ENCODE measurements at regions not wholly inside any gene's neighbourhood (a gene's known extent, or its start where the extent isn't known, plus 50 kb on each side); places are given as distances from the start of the nearest gene placed in this dataset.

DNA sequence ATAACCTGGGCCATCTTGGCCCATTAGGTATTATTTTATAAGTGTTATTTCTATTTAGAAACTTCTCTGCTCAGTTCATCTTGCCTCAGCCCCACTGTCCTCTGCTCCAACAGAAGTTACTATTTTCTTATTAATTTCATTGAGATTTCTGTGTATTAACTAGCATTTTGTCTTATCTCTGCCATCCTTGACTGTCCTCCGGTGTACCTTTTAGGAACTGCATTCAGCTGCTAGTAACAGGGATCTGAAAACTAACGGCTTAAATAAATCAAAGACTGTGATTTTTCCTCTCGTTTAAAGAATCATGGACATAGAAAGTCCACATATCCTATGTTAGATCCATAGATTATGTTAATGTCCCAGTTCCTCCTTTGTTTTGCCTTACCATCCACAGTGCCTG, 382.5 kb downstream of the MATN1 start:
- TF ChIP-seq FOXP2 (optimal IDR thresholded peaks at IDR 0.05; ENCODE audit: borderline replicate concordance, extremely low read depth, extremely low read length, insufficient read depth) (no peak), TAF1 (IDR thresholded peaks at IDR 0.05; ENCODE audit: borderline replicate concordance, insufficient read depth, low read length) (no peak), SIN3A (IDR thresholded peaks at IDR 0.05; ENCODE audit: borderline replicate concordance, insufficient read depth, low read length) (no peak), POLR2AphosphoS5 (IDR thresholded peaks at IDR 0.05; ENCODE audit: low read depth, low read length) (no peak)
- TF ChIP-seq, protein P1, sequence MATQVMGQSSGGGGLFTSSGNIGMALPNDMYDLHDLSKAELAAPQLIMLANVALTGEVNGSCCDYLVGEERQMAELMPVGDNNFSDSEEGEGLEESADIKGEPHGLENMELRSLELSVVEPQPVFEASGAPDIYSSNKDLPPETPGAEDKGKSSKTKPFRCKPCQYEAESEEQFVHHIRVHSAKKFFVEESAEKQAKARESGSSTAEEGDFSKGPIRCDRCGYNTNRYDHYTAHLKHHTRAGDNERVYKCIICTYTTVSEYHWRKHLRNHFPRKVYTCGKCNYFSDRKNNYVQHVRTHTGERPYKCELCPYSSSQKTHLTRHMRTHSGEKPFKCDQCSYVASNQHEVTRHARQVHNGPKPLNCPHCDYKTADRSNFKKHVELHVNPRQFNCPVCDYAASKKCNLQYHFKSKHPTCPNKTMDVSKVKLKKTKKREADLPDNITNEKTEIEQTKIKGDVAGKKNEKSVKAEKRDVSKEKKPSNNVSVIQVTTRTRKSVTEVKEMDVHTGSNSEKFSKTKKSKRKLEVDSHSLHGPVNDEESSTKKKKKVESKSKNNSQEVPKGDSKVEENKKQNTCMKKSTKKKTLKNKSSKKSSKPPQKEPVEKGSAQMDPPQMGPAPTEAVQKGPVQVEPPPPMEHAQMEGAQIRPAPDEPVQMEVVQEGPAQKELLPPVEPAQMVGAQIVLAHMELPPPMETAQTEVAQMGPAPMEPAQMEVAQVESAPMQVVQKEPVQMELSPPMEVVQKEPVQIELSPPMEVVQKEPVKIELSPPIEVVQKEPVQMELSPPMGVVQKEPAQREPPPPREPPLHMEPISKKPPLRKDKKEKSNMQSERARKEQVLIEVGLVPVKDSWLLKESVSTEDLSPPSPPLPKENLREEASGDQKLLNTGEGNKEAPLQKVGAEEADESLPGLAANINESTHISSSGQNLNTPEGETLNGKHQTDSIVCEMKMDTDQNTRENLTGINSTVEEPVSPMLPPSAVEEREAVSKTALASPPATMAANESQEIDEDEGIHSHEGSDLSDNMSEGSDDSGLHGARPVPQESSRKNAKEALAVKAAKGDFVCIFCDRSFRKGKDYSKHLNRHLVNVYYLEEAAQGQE (IDR thresholded peaks at IDR 0.05; ENCODE audit: insufficient read depth in 1 of 2, low read depth in 2 of 2, low read length in 2 of 2), result no peak

DNA sequence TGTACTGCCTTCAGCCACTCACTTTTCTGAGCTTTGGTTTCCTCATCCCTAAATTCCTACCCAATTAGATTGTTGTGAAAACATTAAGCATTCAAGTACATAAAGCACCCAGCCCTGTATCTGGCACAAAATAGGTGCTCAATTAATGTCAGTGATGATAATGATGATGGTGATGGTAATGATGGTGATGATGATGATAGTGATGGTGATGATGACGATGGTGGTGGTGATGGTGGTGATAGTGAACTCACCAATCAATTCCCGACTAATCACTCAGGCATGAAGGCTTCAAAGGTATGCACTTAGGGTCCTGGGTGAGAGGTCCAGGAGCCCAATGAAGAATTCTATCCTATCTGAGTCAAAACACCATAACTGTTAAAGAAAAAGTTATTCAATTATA, 383.5 kb downstream of the MATN1 start:
- no peak for TF ChIP-seq POLR2AphosphoS5 (IDR thresholded peaks at IDR 0.05; ENCODE audit: low read depth, low read length)
- TF ChIP-seq FOXP2 (optimal IDR thresholded peaks at IDR 0.05; ENCODE audit: borderline replicate concordance, extremely low read depth, extremely low read length, insufficient read depth), result no peak
- TF ChIP-seq TAF1 (IDR thresholded peaks at IDR 0.05; ENCODE audit: borderline replicate concordance, insufficient read depth, low read length), result no peak
- TF ChIP-seq SIN3A (IDR thresholded peaks at IDR 0.05; ENCODE audit: borderline replicate concordance, insufficient read depth, low read length), result no peak

DNA sequence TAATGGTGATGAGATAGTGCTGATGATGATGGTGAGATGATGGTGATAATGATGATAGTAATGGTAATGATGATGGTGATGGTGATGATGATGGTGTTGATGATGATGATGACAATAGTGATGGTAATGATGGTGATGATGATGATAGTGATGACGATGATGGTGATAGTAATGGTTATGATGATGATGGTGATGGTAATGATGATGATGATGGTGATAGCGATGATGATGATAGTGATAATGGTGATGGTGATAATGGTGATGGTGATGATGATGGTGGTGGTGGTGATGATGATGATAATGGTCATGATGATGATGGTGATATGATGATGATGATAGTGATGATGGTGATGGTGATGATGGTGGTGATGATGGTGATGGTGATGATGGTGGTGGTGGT, 384.6 kb downstream of the MATN1 start:
- TF ChIP-seq SIN3A (IDR thresholded peaks at IDR 0.05; ENCODE audit: borderline replicate concordance, insufficient read depth, low read length) (no peak), FOXP2 (optimal IDR thresholded peaks at IDR 0.05; ENCODE audit: borderline replicate concordance, extremely low read depth, extremely low read length, insufficient read depth) (no peak), TAF1 (IDR thresholded peaks at IDR 0.05; ENCODE audit: borderline replicate concordance, insufficient read depth, low read length) (no peak)
- TF ChIP-seq, protein P1 (IDR thresholded peaks at IDR 0.05; ENCODE audit: insufficient read depth in 1 of 2, low read depth in 2 of 2, low read length in 2 of 2), result no peak

DNA sequence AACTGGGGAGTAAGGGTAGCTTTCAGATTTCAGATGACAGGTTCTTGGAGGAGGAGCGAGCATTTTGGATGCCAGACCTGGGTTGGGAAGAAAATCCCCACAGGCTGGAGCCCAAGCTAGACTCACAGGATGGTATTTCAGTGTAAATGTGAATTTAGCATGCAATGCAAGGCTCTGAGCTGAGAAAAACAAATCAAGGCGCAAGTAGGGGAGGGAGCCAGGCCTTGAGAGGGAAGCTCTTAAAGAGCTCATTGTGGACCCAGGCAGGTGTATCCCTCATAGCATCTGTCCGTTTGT, 386.1 kb downstream of the MATN1 start:
- no peak for TF ChIP-seq SIN3A (IDR thresholded peaks at IDR 0.05; ENCODE audit: borderline replicate concordance, insufficient read depth, low read length)
- TF ChIP-seq, protein P1 (IDR thresholded peaks at IDR 0.05; ENCODE audit: insufficient read depth in 1 of 2, low read depth in 2 of 2, low read length in 2 of 2), result no peak
- TF ChIP-seq FOXP2 (optimal IDR thresholded peaks at IDR 0.05; ENCODE audit: borderline replicate concordance, extremely low read depth, extremely low read length, insufficient read depth), result no peak
- no peak for TF ChIP-seq TAF1 (IDR thresholded peaks at IDR 0.05; ENCODE audit: borderline replicate concordance, insufficient read depth, low read length)
- no peak for TF ChIP-seq POLR2AphosphoS5 (IDR thresholded peaks at IDR 0.05; ENCODE audit: low read depth, low read length)

DNA sequence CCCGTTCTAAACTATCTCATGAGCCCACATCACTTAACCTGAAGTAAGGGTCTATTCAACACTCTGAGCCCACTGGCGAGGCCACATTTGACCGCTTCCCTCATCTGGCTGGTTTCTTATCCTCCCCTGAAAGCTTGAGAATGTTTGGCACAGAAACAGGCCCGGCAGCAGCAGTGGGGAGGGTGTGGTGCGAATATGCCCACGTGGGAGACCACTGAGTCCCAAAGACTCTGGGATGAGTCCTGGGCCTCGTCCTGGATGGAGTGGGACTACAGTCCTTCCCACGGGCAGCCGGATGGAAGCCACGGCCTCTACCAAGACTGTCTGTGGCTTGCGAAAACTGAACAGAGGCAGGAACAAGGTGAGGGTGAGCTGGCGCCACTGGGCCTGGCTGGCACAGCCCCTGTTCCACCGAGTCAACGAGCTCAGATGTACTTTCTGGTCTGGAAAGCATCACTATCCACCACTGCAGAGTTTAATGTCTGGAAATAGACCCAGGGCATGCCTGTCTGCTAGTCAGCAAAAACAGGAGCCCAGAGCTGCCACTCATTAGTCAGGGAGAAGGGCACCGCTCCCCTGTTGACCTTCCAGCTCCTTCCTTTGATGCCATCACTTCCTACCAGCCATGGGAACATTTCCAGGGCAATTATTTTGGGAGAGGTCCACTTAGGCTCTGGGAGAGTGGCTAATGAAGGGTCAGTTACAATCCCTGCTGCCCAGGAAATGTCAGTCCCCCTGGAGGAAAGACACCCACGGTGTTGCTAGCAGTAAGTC, 386.6 kb downstream of the MATN1 start:
- TF ChIP-seq POLR2AphosphoS5 (IDR thresholded peaks at IDR 0.05; ENCODE audit: low read depth, low read length) (no peak), FOXP2 (optimal IDR thresholded peaks at IDR 0.05; ENCODE audit: borderline replicate concordance, extremely low read depth, extremely low read length, insufficient read depth) (no peak)
- TF ChIP-seq, protein P1 (IDR thresholded peaks at IDR 0.05; ENCODE audit: insufficient read depth in 1 of 2, low read depth in 2 of 2, low read length in 2 of 2), result no peak

Measured in PFSK-1 (cell line).